ENCODE measurements at regions not wholly inside any gene's neighbourhood (a gene's known extent, or its start where the extent isn't known, plus 50 kb on each side); places are given as distances from the start of the nearest gene placed in this dataset.

DNA sequence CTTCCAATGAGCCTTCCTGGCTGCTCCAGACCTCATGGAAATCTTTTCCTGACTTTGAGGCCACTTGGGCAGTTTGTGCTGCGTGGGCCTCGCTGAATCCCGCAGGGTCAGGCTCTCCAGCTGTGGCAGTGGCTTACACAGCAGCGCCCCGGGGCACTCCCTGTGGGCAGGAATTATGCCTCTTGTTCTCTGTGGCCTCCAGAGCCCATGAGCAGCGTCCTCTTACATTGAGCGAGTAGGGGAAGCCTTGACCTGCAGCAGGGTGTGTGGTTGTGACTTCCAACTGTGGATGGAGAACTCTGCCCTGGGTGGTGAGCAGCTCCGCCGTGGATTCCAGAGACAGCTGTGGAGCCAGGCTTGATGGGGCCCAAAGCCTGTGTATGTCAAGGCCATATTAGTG, 180.8 kb downstream of the GLI2 start:
- DNase-seq (ENCODE audit: low read depth): no peak

DNA sequence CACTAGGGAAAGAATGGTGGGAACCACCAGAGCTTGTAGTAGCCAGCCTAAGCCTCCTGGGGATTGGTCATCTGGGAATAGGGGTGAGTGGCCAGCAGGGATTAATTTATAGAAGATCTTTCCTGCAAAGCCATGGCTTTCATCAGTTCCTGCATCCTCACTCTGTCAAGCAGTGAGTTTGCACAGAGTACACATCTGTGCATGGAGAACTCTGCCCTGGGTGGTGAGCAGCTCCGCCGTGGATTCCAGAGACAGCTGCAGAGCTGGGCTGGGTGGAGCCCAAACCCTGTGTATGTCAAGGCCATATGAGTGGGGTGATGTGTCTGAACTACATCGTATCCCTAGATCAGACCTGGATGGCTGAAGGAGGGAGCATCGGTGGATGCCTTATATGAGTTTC, 182.2 kb downstream of the GLI2 start:
- DNase-seq (ENCODE audit: low read depth): no peak

DNA sequence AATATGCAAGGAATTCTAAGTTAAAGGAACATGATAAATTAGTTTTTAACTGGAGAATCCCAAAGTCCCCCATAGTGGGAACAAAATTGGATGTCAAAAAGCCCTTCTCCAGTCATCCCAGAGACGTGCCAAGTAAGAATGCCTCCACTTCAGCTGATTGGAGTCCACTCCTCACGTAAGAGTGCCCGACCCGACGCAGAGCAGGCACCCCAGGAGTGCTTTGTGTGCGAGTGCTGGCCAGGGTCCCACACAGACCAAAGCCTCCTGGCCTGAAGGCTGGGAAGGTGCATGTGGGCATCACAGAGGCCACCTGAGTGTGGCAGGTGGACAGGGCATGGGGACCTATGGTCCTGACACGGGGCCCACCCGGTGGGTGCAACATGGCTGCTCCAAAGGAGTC, 183.5 kb downstream of the GLI2 start:
- no peak for DNase-seq (ENCODE audit: low read depth)

DNA sequence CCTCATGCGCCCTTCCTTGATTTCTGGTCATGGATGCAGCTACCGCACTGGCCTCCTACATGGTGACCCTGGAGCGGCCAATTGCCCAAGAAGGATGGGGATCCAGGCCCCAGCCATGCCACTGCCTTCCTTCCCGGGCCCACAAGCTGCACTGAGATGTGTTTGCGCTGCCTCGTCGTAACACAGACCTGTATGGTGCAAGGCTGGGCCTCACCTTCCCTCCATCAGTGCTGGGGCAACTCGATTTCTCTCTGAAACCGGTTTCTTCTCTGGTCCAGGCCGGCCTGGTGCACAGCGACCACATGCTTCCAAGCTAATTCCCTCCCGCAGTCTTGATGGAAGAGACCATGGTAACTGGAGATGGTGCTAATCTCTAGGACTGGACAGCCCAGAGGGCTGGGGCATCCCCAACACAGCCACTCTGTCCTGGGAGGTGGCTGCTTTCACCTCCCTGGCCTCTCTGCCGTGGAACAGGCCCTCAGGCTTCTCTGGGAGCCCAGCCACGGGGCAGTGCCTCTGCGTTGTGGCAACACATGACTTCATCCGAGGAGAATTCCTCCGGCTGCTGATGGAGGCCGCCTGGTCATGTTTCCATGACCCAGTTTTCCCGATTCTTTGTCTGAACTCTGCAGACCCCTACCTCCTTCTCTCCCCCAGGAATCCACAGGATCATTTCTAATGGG, 184.2 kb downstream of the GLI2 start:
- DNase-seq (ENCODE audit: low read depth): no peak

DNA sequence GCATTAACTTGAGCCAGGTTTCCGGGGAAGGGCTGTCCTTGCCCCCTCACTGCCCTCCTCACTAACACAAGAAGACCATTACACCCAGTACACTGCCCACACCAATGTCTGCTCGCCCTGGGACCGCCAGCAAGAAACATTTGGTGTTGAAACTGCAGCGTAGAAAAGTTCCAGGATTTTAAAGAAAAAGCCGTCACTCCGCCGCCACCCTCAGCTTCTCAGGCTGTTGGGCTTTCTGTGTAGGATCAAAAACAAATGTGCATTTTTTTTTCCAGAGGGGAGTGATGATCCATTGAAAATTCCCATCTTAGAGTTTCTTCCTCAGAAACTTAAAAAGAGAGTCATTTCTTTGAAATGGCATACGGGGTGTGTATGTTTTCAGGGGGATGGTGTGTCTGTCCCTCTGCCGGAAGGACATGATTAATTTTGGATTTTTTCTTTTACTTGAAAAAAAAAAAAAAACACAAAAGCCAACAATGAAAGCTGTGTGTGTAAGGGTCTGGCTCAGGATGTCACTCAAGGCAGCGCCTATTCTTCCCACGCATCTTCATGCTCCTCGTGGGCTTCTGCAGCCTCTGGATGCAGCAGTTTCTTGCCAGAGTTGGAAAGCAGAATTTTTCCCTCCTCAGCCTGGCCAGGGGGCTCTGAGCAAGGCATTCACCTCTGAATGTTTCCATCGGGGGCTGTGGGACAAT, 184.9 kb downstream of the GLI2 start:
- no peak for DNase-seq (ENCODE audit: low read depth)

DNA sequence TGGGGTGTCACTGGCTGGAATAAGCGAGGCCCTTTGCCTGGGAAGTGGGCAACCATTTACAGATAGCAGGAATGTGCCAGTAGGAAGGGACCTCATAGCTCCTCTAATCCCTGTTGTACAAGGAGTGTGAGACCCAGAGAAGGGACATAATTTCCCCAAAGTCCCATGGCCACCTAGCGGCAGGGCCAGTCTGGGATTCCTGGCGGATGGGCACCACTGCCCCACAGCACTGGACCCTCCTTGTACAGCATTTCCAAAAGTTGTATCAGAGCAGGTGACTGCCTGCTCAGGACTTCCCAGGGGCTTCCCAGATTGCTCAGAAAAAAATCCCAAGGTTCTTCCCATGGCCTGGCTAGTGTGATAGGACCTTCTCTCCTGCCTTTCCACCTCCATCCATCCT, 185.8 kb downstream of the GLI2 start:
- DNase-seq (ENCODE audit: low read depth): no peak

DNA sequence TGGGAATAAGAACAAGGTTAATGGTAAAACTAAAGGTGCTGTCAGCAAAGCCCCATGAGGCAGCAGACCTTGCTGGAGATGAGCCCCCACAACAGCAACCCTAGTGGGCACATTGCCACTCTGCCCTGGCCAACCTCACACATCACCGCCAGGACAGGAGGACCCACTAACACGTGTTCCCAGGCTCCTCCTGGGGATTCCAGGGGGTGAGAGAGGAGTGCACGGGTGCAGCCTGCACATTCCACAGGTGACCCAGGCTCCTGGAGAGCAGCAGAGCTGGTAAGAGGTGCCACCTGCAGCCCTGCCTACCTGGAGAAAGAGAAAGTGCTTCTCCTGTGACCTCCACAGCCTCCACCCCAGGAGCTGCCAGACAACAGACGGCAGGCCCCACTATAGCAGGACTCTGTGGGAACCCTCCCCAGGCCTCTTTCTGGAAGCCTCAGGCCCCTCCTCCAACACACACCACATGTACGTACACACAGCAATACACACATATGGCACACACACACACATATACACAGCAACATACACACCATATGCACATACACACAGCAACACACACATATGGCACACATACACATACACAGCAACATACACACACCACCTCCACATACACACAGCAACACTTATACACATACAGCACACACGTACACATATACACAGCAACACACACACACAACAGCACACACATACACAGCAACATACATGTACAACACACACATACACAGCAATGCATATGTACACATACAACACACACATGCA, 187.1 kb downstream of the GLI2 start:
- no peak for DNase-seq (ENCODE audit: low read depth)

DNA sequence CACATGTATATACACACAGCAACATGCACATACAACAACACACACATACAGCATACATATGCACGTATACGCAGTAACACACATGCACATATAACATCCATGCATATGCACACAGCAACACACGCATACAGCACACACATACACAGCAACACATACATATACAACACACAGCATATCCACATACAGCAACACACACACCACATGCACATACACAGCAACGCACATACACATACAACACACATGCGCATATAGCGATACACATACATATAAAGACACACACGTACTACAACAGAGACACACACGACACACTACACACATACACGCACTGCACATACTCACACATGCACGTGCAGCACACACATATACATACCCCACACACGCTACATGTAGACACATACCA, 187.8 kb downstream of the GLI2 start:
- DNase-seq (ENCODE audit: low read depth): no peak

DNA sequence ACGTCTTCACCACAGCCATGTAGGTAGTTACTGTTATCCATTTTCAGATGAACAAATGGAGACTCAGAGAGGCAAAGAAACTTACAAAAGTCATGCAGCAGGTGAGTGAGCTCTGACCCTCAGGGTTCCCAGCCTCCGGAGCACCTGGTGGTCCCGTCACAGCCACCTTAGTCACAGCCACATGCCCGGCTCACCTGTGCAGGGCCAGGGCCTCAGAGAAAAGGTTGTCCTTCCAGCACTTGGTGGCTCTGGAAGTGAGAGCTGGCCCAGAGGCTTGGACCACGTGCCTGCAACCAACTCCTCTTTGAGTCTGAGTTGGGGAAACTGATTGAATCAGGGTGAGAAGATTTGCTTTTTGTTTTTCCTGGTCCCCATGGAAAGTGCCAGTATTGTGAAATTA, 189.3 kb downstream of the GLI2 start:
- DNase-seq (ENCODE audit: low read depth): no peak

DNA sequence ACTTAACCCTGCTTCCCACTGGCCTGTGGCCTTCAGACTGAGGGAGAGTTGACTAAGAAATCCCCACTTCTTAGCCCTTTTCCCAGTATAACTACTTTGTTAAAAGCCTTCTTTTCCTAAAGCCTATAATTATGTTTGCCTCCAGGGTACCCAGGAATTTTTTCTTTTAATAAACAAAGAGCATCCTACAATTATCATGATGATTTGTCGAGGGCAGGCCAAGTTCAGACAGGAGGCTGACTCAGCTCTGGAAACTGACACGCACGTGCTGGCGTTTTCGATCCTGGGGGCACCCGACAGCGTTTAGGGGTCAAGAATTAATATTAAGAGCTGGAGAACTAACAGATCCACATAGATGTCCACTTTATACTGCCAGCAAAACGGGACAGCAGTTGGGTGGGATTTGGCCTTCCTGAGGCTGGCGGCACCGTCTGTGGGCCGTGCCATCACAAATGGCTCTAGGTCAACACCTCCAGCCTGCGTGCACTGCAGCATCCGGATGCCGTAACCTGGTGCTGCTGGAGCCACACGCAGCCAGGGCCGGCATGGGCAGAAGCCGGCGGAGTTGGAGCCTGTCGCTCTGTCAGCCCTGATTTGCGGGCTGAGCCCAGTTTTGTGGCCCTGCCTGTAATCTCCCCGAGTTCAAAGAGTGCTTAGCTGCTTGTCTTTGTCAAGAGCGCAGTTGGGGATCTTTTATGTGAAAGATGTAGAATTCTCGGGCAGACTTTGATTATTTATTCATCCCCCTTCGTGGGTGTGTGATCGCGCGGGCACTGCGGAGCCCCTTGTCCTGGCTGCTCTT, 191.0 kb downstream of the GLI2 start:
- no peak for DNase-seq (ENCODE audit: low read depth)

DNA sequence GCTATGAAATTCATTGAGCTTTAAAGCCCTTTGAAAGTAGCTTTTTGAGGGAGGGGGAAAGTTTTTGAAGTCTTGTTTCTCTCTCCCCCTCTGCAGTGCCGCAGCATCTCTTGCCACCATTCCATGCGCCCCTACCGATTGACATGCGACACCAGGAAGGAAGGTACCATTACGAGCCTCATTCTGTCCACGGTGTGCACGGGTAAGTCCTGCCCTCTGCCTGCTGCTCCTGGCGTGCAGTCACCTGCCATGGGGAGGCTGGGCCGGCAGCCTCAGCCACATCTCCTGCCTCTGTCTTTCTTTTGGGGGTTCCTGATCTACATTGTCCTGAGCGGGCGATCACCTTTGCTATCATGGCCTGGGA, 191.6 kb downstream of the GLI2 start:
- DNase-seq (ENCODE audit: low read depth): no peak

DNA sequence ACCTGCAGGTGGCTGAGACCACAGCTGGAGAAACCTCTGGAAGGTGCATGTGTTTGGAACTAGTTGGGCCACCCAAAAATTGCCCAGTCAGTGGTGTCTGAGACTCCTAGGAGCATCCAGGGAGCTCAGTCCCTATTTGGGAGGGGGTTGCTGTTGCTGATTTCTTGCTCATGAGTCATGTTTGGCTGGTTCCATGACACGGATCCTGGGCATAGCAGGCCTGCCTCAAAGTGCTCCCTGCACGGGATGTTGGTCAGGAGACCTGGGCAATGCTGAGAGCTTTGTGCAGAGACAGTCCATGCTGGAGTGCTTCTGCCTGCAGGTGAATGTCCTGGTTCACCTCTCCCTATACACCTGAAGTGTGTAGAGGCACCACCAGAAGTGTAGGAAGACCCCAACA, 194.2 kb downstream of the GLI2 start:
- DNase-seq (ENCODE audit: low read depth): no peak

DNA sequence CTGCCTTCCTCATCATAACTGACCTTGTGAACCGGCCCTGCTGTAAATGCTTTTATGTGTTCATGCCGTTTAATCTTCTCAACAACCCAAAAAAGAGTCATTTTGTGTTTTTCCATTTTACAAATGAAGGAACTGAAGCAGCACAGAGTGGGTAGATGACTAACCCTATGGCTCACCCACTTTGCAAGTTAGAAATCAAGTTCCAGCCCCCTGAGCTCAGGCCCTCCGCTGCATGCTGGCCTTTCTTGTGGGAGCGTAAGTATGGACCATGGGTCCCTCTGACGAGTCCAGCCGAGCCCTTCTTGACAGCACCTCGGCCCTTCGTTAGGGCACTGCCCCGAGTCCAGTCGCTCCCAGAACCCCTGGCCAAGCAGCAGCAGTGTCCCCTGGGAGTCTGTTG, 194.6 kb downstream of the GLI2 start:
- no peak for DNase-seq (ENCODE audit: low read depth)

DNA sequence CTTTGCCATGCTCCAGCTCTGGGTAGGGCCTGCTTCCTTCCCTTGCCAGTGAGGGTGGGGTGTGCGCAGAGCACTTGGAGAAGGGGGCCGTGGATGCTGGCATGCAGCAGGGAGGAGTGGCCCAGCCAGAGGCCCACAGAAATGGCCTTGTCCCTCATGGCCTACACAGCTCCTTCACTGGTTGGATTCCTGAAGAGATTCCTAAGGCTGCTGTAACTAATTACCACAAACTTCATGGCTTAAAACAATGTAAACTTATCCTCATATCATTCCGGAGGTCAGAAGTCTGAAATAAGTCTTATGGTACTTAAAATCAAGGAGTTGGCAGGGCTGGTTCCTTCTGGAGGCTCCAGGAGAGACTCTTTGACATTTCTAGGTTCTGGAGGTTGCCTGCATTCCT, 195.2 kb downstream of the GLI2 start:
- no peak for DNase-seq (ENCODE audit: low read depth)

DNA sequence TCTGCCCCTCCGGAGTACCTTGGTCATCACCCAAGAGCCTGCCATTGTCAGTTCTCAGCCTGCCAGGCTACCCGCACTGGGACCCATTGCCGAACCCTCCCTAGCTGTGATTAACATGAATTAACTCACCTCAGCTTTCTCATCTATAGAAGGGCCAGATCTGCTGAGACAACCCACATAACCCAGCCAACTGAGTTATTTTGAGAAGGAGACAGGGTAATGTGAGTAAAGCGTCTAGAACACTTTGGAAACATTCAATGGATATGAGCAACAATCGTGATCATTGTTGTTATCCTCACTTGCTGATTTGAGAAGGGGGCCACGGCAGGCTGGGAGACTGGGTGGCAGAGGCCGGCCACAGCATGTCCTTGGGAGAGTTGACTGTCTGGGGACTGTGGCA, 196.8 kb downstream of the GLI2 start:
- no peak for DNase-seq (ENCODE audit: low read depth)

DNA sequence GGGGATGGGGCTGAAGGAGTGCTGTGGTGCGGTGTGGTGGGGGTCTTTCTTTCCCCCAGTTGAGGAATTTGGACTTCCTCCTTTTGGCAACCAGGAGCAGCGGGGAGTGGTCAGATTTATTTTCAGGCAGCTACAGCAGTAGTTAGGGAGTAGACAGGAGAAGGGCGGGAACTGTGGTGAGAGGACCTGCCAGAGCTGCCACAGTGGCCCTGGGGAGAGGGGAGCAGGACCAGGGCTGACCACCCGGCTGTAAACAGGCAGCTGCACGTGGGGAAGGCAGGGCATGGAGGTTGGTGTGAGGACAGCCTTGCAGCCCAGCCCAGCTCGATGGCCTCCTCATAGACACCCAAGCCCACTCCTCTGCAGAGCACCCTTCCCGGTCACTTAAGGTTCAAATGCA, 197.2 kb downstream of the GLI2 start:
- DNase-seq (ENCODE audit: low read depth): no peak

DNA sequence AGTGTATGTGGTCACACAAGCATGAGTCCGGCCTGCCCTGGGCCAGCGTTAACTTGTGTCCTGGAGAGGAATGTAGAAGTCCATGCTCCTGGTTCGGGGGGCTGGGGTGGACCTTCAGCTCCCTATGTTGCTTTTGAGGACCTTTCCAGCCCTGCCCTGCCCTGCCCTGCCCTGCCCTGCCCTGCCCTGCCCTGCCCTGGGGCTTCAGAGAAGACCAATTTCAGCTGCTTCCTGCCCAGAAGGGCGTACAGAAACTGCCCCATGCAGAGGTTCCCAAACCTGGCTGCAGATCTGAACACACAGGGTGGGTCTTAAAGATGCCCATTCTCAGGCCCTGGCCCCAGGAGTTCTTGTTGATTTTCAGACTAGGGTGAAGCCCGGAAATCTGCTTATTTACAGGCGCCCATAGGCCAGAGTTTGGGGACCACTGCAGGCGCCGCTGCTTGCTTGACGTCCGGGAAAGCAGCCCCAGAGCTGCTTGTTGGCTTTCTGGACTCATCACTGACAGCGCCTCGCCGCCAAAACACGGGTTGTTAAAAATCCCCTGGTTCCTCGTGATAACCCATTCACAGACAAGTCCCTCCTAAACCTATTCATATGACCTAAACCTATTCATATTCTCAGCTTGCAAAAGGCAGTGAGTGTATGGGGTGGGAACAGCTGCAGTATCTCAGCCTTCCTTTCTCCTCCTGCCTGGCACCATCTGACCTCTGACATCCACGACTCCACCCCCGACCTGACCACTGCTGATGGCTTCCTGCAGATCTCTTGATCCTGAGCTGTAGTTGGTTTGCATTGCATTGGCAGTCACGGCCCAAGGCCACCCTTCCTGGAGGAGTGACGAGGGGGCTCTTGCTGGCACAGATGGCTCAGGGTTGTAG, 198.3 kb downstream of the GLI2 start:
- no peak for DNase-seq (ENCODE audit: low read depth)

DNA sequence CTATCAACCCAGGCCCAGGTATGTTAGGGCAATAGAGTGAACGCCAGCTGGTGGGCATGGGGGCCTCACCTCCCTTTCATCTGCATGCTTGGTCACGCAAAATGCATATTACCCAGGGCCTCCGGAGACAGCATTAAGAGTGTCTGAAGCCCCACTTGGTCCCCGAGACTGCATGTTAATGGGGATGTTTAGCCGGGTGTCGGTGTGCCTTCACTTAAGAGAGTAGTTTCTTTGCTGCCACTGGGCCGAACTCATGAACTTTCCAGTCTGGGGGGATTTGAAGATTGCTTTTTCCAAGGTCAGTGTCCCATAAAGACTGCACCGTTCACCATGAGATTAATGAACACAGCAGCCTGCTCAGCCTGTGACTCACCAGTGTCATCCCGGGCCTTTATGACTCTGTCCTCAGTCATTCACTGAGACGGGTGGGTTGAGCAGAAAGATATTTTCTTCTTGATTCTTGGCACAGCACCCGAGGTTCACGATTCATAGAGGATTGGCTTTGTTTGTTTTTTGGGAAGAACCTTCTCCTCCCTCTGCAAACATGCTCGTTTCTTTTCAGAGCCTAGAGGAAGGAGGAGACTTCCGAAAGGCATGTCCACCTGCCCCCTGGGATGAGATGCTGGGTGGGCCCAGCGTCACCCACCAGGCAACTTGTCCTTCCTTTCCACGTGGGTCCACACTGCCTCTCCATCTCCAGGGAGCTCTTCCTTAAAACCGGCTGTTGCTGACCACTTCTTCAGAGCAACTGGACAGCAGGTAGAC, 199.1 kb downstream of the GLI2 start:
- peak; percentile 93 for DNase-seq (ENCODE audit: low read depth)

DNA sequence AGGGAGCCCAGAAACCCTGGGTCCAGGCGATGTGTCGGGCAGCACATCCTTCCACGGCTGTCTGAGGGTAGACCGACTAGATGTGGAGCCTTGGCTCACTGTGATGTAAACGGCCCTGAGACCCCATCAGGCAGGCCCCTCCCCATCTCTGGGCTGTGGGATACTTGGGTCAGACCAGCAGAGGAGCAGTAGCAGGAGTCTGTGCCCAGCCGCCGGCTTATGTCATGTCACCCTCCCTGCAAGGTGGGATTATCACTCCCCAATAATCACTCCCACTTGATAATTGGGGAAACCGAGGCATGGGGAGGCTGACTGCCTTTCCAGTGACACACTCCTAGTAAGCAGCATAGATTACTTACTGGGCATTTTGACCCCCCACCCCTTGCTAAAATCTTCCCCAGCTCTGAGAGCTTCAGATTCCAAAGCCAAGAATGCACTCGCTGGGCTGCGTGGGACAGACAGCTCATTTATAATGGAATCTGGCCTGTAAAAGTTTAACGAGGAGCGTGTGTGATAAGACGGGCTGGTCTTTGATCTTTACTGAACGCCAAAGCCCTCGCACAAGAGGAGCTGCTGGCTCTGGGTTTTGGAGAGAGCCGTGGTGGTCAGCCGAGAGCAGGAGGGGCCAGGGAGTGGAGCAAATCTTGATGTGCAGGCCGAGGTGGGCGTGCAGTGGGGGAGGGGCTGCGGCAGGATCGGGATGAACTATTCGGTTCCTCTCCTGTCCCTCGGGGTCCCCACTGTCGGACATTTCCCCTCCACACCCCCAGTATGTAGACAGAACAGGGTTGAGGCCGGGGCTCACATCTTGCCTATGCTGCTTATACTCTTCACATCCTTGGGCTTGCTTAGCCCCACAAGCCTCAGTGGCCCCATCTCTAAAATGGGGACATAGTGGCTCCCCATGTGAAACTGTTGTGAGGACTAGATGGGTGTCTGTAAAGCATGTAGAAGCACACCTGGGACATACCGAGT, 200.0 kb downstream of the GLI2 start:
- DNase-seq (ENCODE audit: low read depth): no peak

Data from HT1080 (cell line).